ENCODE measurements at regions not wholly inside any gene's neighbourhood (a gene's known extent, or its start where the extent isn't known, plus 50 kb on each side); places are given as distances from the start of the nearest gene placed in this dataset.

DNA sequence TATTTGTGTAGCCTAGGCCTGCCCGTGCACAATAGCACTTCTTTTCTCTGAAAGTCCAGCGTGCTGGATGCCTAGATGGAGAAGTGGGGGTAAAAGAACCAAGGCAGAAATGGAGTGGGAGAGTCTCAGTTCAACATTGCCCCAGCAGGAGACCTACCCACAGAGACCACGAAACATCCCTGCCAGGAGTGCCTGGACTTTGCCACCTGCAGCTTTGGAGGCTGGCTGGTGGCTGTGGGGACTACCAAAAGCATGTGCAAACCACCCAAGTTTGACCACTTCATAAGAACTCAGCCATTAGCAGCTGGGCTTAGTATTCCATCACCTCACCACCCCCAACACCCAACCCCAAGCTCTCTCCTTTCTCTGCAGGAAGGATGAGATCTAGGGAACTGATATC lies 416.9 kb upstream of the ID2 start:
- no peak for TF ChIP-seq CTCF (IDR thresholded peaks at IDR 0.05; ENCODE audit: insufficient read depth in 1 of 2, low read depth in 1 of 2, low read length in 1 of 2, severe bottlenecking in 1 of 2, unreplicated experiment in 1 of 2)
- Mint-ChIP-seq H3K4me1 (ENCODE audit: low read depth, unreplicated experiment) (no peaks in the 10 kb centered on the region), H3K27me3 (ENCODE audit: insufficient read depth, unreplicated experiment) (peaks cover 5% of the 10 kb centered on the region), H3K9me3 (ENCODE audit: unreplicated experiment) (no peaks in the 10 kb centered on the region), H3K36me3 (ENCODE audit: insufficient read depth, unreplicated experiment) (no peaks in the 10 kb centered on the region), H3K4me3 (ENCODE audit: unreplicated experiment) (no peak overlapping the region), H3K27ac (ENCODE audit: unreplicated experiment) (no peak overlapping the region)
- BruUV-seq (replicated peaks): no TSS peak
- intact Hi-C loops (cut with micrococcal nuclease; ENCODE audit: unreplicated experiment): no loop called here
- ChIA-PET CTCF (no interaction called here), POLR2A (no interaction called here)
- DNase-seq: no peak
- no peaks in the 10 kb centered on the region for H3K4me1 ChIP-seq
- H3K36me3 ChIP-seq (ENCODE audit: control insufficient read depth, insufficient read depth, low read length): no peaks in the 10 kb centered on the region
- H3K4me3 ChIP-seq (ENCODE audit: low read depth, low read length): no peak overlapping the region
- no peaks in the 10 kb centered on the region for H3K9me3 ChIP-seq
- no peaks in the 10 kb centered on the region for H3K27me3 ChIP-seq (replicated peaks; ENCODE audit: control insufficient read depth, insufficient read depth, low read length)

DNA sequence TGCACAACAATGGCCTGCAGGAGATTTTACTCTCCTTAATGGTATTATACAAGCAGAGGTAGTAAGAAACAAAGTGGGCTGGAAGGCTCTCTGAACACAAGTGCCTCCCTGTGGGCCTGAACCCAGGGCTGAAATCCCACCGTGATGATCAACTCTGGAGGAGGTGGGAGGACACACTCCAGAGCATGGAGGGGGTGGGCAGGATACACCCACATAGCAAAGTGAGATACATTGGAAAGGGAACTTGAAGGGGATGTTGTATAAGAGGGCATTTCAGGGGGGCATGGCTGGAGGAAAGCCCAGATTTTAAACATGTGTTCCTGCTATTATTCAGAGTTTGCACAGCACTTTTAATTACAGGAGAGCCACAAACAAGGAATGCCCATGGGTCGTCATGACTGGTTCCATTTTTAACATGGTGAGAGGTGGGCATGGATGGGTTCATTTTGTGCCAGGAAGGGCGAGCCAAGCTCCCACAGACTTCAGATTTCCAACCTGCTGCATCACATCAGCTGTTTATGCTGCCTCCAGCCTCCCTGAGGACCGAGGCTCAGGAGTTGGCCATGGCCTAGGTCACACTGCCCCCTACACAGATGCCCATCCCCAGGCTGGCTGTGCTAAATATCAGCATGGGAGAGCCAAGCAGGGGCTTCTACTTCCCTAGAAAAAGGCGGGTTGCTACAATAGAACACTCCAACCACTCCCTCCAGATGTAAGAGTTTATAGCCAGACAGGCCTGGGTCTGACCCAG lies 416.2 kb upstream of the ID2 start:
- H3K36me3 Mint-ChIP-seq (ENCODE audit: insufficient read depth, unreplicated experiment): no peaks in the 10 kb centered on the region

GRCh38 chr2:8266563-8266962 lies 415.3 kb upstream of the ID2 start:
- intact Hi-C loops (cut with micrococcal nuclease; ENCODE audit: unreplicated experiment): no loop called here
- TF ChIP-seq CTCF (IDR thresholded peaks at IDR 0.05; ENCODE audit: insufficient read depth in 1 of 2, low read depth in 1 of 2, low read length in 1 of 2, severe bottlenecking in 1 of 2, unreplicated experiment in 1 of 2): no peak
- DNase-seq: no peak
- Mint-ChIP-seq H3K4me3 (ENCODE audit: unreplicated experiment) (no peak overlapping the region), H3K4me1 (ENCODE audit: low read depth, unreplicated experiment) (no peaks in the 10 kb centered on the region), H3K27me3 (ENCODE audit: insufficient read depth, unreplicated experiment) (peaks cover 2% of the 10 kb centered on the region), H3K36me3 (ENCODE audit: insufficient read depth, unreplicated experiment) (no peaks in the 10 kb centered on the region), H3K27ac (ENCODE audit: unreplicated experiment) (no peak overlapping the region), H3K9me3 (ENCODE audit: unreplicated experiment) (no peaks in the 10 kb centered on the region)
- no peaks in the 10 kb centered on the region for H3K9me3 ChIP-seq
- POLR2A ChIA-PET: no interaction called here
- no peaks in the 10 kb centered on the region for H3K36me3 ChIP-seq (ENCODE audit: control insufficient read depth, insufficient read depth, low read length)
- no peaks in the 10 kb centered on the region for H3K4me1 ChIP-seq
- CTCF ChIA-PET: no interaction called here
- no peak overlapping the region for H3K4me3 ChIP-seq (ENCODE audit: low read depth, low read length)
- BruUV-seq (replicated peaks): no TSS peak
- H3K27me3 ChIP-seq (replicated peaks; ENCODE audit: control insufficient read depth, insufficient read depth, low read length): no peaks in the 10 kb centered on the region

More for the DNA sequence above, 416.2 kb upstream of the ID2 start:
- Mint-ChIP-seq H3K9me3 (ENCODE audit: unreplicated experiment) (no peaks in the 10 kb centered on the region), H3K27ac (ENCODE audit: unreplicated experiment) (no peak overlapping the region), H3K4me1 (ENCODE audit: low read depth, unreplicated experiment) (no peaks in the 10 kb centered on the region), H3K27me3 (ENCODE audit: insufficient read depth, unreplicated experiment) (peaks cover 2% of the 10 kb centered on the region), H3K4me3 (ENCODE audit: unreplicated experiment) (no peak overlapping the region)
- H3K4me1 ChIP-seq: no peaks in the 10 kb centered on the region
- BruUV-seq (replicated peaks): no TSS peak
- ChIA-PET CTCF (no interaction called here), POLR2A (no interaction called here)
- no peaks in the 10 kb centered on the region for H3K9me3 ChIP-seq
- no peak overlapping the region for H3K4me3 ChIP-seq (ENCODE audit: low read depth, low read length)
- DNase-seq: no peak
- H3K27me3 ChIP-seq (replicated peaks; ENCODE audit: control insufficient read depth, insufficient read depth, low read length): no peaks in the 10 kb centered on the region
- no peaks in the 10 kb centered on the region for H3K36me3 ChIP-seq (ENCODE audit: control insufficient read depth, insufficient read depth, low read length)
- TF ChIP-seq CTCF (IDR thresholded peaks at IDR 0.05; ENCODE audit: insufficient read depth in 1 of 2, low read depth in 1 of 2, low read length in 1 of 2, severe bottlenecking in 1 of 2, unreplicated experiment in 1 of 2): no peak
- intact Hi-C loops (cut with micrococcal nuclease; ENCODE audit: unreplicated experiment): no loop called here

Data from Caco-2 (cell line).